CD4-positive, alpha-beta T cell treated with Interleukin-4 for 4 hours (primary cell): ENCODE measurements at regions not wholly inside any gene's neighbourhood (a gene's known extent, or its start where the extent isn't known, plus 50 kb on each side); places are given as distances from the start of the nearest gene placed in this dataset.
"Not testable (repeated sequence)": the region's sequence is repeated elsewhere in the genome, so short reads cannot be mapped to it uniquely, and the experiment has no call there.

ENCODE experiments used
- DNase-seq: peaks from one replicate; pipeline ENCODE4 v3.0.0-alpha.2; 2020

- no peak for DNase-seq
These were observed 633.4 kb downstream of the PSAT1 start for GRCh38 chr9:78930281-78930680.

GRCh38 chr9:78932849-78933627 lies 636.1 kb downstream of the PSAT1 start:
- no peak for DNase-seq

- no peak for DNase-seq
These were observed 636.9 kb upstream of the TLE4 start for GRCh38 chr9:78934880-78935279.

- DNase-seq, result no peak
These were observed 632.9 kb upstream of the TLE4 start for GRCh38 chr9:78938821-78939220.

GRCh38 chr9:78939311-78940065 lies 632.3 kb upstream of the TLE4 start:
- no peak for DNase-seq

- no peak for DNase-seq
These were observed 631.5 kb upstream of the TLE4 start for GRCh38 chr9:78940121-78940855.

GRCh38 chr9:78954286-78954685 lies 617.5 kb upstream of the TLE4 start:
- DNase-seq, result no peak

GRCh38 chr9:78958892-78959291 lies 612.9 kb upstream of the TLE4 start:
- no peak for DNase-seq

- DNase-seq, result no peak
These were observed 609.6 kb upstream of the TLE4 start for GRCh38 chr9:78962156-78962555.

- DNase-seq, result no peak
These were observed 607.9 kb upstream of the TLE4 start for GRCh38 chr9:78963911-78964310.

- DNase-seq, result no peak
These were observed 604.1 kb upstream of the TLE4 start for GRCh38 chr9:78967596-78968217.

GRCh38 chr9:78970375-78970774 lies 601.4 kb upstream of the TLE4 start:
- DNase-seq, result no peak

- DNase-seq, result no peak
These were observed 600.2 kb upstream of the TLE4 start for GRCh38 chr9:78971540-78971939.

GRCh38 chr9:78972303-78972999 lies 599.3 kb upstream of the TLE4 start:
- no peak for DNase-seq

GRCh38 chr9:78973907-78974306 lies 597.9 kb upstream of the TLE4 start:
- DNase-seq, result no peak

- DNase-seq, result no peak
These were observed 588.9 kb upstream of the TLE4 start for GRCh38 chr9:78982849-78983248.

GRCh38 chr9:78985084-78985738 lies 586.6 kb upstream of the TLE4 start:
- no peak for DNase-seq

- DNase-seq, result no peak
These were observed 585.3 kb upstream of the TLE4 start for GRCh38 chr9:78986446-78986845.

- DNase-seq, result no peak
These were observed 582.6 kb upstream of the TLE4 start for GRCh38 chr9:78989031-78989658.

- no peak for DNase-seq
These were observed 577.3 kb upstream of the TLE4 start for GRCh38 chr9:78994471-78994870.

- DNase-seq, result not testable (repeated sequence)
These were observed 576.8 kb upstream of the TLE4 start for GRCh38 chr9:78994974-78995373.

GRCh38 chr9:78997296-78997695 lies 574.5 kb upstream of the TLE4 start:
- no peak for DNase-seq
